IgD-negative memory B cell (primary cell): ENCODE measurements at regions not wholly inside any gene's neighbourhood (a gene's known extent, or its start where the extent isn't known, plus 50 kb on each side); places are given as distances from the start of the nearest gene placed in this dataset.
"Not testable (repeated sequence)": the region's sequence is repeated elsewhere in the genome, so short reads cannot be mapped to it uniquely, and the experiment has no call there.

Source experiments
- H3K27ac Mint-ChIP-seq, 3 donors: one replicate each; pipeline ENCODE4 v1.8.0; 2020 to 2022; ENCODE audit warnings: mild to moderate bottlenecking in 3 of 3, mixed read lengths in 3 of 3, moderate library complexity in 1 of 3
- H3K27me3 Mint-ChIP-seq: one replicate; pipeline ENCODE4 v1.8.0; 2021; ENCODE audit warnings: mixed read lengths
- H3K36me3 Mint-ChIP-seq: one replicate; pipeline ENCODE4 v1.8.0; 2020; ENCODE audit warnings: mild to moderate bottlenecking, mixed read lengths
- H3K4me1 Mint-ChIP-seq, 3 donors: one replicate each; pipeline ENCODE4 v1.8.0; 2020 to 2022; ENCODE audit warnings: mixed read lengths in 3 of 3, mild to moderate bottlenecking in 1 of 3
- H3K4me3 Mint-ChIP-seq, 4 donors: one replicate each; pipeline ENCODE4 v1.8.0; 2020 to 2022; ENCODE audit warnings: mild to moderate bottlenecking in 4 of 4, mixed read lengths in 4 of 4, moderate library complexity in 3 of 4
- H3K9me3 Mint-ChIP-seq, 3 donors: one replicate each; pipeline ENCODE4 v1.8.0; 2020 to 2021; ENCODE audit warnings: mixed read lengths in 3 of 3, mild to moderate bottlenecking in 1 of 3

- Mint-ChIP-seq H3K36me3 (no peaks in the 10 kb centered on the region), H3K4me3 (no peak overlapping the region), H3K27ac (no peak overlapping the region), H3K4me1 (no peaks in the 10 kb centered on the region), H3K9me3 (peaks cover 1 to 15% (median 2%) of the 10 kb centered on the region in 3 donors), H3K27me3 (no peaks in the 10 kb centered on the region)
Measured at GRCh38 chr9:102796244-102796643, 198.9 kb upstream of the CYLC2 start.

DNA sequence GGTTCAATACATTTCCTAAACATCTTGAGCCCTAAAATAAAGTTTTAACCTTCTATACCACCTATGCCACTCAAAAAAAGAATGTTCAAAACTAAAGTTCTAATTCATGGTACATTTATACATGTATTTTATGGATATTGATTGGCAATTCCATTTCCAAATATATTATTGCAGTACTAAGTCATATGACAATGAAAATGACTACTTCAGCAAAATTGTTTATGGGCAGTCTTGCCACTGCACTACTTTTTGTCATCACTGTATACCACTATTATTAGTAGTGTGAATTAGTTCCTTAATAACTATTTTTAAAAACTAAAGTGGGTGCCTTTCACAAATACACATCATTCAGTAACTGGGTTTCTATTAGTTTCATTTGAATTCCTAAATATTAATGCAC is 199.6 kb upstream of the CYLC2 start:
- Mint-ChIP-seq H3K27me3 (no peaks in the 10 kb centered on the region), H3K9me3 (peaks cover 1 to 15% (median 2%) of the 10 kb centered on the region in 3 donors), H3K4me1 (no peaks in the 10 kb centered on the region), H3K27ac (no peak overlapping the region), H3K4me3 (no peak overlapping the region), H3K36me3 (no peaks in the 10 kb centered on the region)

DNA sequence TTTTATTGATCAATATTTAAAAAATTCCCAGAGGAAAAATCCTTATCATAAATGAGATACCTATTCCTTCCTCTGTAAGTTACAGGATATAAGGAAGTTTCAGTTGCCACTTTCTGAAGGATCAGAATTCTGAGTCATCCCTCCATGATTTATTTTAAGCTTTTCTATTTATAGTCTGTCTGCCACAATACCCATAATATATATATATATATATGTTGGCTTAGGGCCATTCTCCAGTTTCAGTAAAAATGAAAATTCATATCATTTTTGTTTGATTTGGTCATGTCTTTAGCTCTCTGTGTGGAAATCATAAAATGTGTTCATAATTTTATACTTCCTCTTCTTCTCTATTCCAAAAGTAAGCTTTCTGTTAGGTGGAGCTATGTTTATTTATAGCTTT is 215.8 kb upstream of the CYLC2 start:
- peaks cover 3 to 7% (median 4%) of the 10 kb centered on the region in 3 donors for H3K9me3 Mint-ChIP-seq
- no peak overlapping the region for H3K4me3 Mint-ChIP-seq
- no peaks in the 10 kb centered on the region for H3K27me3 Mint-ChIP-seq

GRCh38 chr9:102778746-102779145 is 216.4 kb upstream of the CYLC2 start:
- H3K27ac Mint-ChIP-seq: no peak overlapping the region
- no peaks in the 10 kb centered on the region for H3K27me3 Mint-ChIP-seq
- H3K9me3 Mint-ChIP-seq: peaks cover 1 to 7% (median 4%) of the 10 kb centered on the region in 3 donors
- H3K36me3 Mint-ChIP-seq: peaks cover 2% of the 10 kb centered on the region
- no peak overlapping the region for H3K4me3 Mint-ChIP-seq
- H3K4me1 Mint-ChIP-seq: no peaks in the 10 kb centered on the region

More for the DNA sequence above, 215.8 kb upstream of the CYLC2 start:
- H3K36me3 Mint-ChIP-seq: peaks cover 2% of the 10 kb centered on the region
- no peaks in the 10 kb centered on the region for H3K4me1 Mint-ChIP-seq
- H3K27ac Mint-ChIP-seq: no peak overlapping the region

DNA sequence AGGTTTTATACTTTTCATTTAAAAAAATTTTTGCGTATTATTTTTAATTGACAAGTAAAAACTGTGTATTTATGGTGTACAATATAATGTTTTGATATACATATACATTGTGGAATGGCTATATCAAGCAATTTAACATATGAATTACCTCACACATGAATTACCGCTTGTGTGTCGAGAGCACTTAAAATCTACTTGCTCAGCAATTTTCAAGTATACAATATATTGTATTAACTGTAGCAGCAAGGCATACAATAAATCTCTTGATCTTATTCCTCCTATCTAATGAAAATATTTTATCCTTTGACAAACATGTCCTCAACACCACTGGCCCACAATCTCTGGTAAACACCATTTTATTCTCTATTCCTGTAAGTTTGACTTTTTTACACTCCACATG is 224.4 kb upstream of the CYLC2 start:
- no peak overlapping the region for H3K27ac Mint-ChIP-seq
- peaks cover 2% of the 10 kb centered on the region for H3K36me3 Mint-ChIP-seq
- no peaks in the 10 kb centered on the region for H3K27me3 Mint-ChIP-seq
- no peaks in the 10 kb centered on the region for H3K4me1 Mint-ChIP-seq
- no peak overlapping the region for H3K4me3 Mint-ChIP-seq
- H3K9me3 Mint-ChIP-seq: peaks cover 1 to 11% (median 5%) of the 10 kb centered on the region in 3 donors

DNA sequence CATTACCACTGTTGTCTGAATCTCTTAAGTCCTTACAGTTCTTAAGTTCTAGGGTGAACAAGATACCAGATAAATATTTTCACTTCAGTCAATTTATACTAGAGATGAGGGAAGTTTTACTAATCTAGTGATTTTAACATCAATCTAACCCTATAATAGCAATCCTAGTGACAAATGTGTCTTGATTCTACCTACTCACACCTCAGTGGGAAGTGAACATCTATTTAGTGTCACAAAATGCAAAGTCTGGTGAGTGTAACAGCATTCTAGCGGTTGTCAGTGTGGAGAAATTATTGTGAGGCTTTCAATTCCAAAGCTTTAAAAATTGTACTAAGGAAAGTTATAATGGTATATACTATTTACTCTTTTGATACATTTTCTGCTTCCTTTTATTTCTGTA is 225.8 kb upstream of the CYLC2 start:
- Mint-ChIP-seq H3K4me3 (no peak overlapping the region), H3K27ac (no peak overlapping the region), H3K27me3 (no peaks in the 10 kb centered on the region), H3K36me3 (no peaks in the 10 kb centered on the region), H3K9me3 (peaks cover 0 to 13% (median 5%) of the 10 kb centered on the region in 3 donors), H3K4me1 (no peaks in the 10 kb centered on the region)

DNA sequence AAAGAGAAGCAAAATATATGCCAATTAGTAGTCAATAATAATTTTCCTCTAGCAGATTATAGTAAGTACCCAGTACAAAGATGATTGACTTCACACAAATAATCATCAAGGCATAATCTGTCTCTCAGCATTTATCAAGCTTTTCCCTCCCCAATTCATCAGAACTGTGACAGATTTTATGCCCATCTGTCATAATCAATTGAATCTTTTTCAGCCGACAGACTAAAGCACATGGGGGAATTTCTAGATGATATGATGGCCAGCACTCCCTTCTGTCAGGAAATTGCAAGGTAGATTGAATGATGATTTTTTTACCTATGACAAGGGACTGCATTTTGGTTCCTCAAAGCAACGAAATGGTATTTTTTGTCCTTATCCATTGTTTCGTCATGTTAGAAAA is 227.1 kb upstream of the CYLC2 start:
- H3K4me3 Mint-ChIP-seq: no peak overlapping the region
- no peaks in the 10 kb centered on the region for H3K27me3 Mint-ChIP-seq
- no peaks in the 10 kb centered on the region for H3K4me1 Mint-ChIP-seq
- no peak overlapping the region for H3K27ac Mint-ChIP-seq
- no peaks in the 10 kb centered on the region for H3K36me3 Mint-ChIP-seq
- H3K9me3 Mint-ChIP-seq: peaks cover 0 to 18% (median 8%) of the 10 kb centered on the region in 3 donors

DNA sequence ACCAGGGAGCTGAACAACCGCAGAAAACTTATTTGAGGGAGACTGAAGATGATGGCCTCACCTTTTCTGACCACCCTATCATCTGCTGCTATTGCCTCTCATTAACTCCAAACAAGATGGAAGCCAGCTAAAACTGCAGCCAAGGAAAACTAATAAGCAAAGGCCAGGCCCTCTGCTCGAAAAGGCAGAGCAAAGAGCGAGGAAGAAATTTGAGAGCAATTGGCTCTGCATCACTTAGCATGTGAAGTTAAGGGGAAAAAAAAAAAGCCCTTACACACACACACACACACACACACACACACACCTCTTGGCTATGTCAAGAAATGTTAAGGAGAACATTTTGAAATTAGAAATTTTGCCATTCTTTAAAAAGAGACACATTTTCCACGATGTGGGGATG is 228.1 kb upstream of the CYLC2 start:
- no peaks in the 10 kb centered on the region for H3K27me3 Mint-ChIP-seq

DNA sequence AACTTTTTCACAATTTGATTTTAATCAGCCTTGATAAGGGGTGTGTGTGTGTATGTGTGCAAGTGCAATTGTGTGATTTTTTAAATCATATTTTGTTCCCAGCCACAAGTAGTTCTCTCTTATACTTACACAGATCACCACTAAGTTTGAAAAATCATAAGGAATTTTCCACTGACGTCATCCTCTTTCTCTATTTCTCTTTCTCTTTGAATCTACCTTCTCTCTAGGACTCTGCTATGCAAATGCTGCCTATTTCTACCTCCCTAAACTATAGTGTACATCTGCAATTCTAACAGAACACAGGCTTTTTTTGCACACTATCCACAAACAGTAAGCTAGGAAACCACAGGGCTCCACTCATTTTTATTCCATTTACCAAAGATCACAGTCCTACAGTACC is 254.6 kb upstream of the CYLC2 start:
- no peaks in the 10 kb centered on the region for H3K4me1 Mint-ChIP-seq
- no peak overlapping the region for H3K4me3 Mint-ChIP-seq
- no peaks in the 10 kb centered on the region for H3K27me3 Mint-ChIP-seq
- H3K9me3 Mint-ChIP-seq: peaks cover 1 to 10% (median 2%) of the 10 kb centered on the region in 3 donors
- H3K27ac Mint-ChIP-seq: no peak overlapping the region
- no peaks in the 10 kb centered on the region for H3K36me3 Mint-ChIP-seq

More for the DNA sequence above, 228.1 kb upstream of the CYLC2 start:
- Mint-ChIP-seq H3K9me3 (peaks cover 0 to 17% (median 6%) of the 10 kb centered on the region in 3 donors), H3K4me3 (no peak overlapping the region), H3K4me1 (no peaks in the 10 kb centered on the region), H3K27ac (no peak overlapping the region), H3K36me3 (no peaks in the 10 kb centered on the region)

DNA sequence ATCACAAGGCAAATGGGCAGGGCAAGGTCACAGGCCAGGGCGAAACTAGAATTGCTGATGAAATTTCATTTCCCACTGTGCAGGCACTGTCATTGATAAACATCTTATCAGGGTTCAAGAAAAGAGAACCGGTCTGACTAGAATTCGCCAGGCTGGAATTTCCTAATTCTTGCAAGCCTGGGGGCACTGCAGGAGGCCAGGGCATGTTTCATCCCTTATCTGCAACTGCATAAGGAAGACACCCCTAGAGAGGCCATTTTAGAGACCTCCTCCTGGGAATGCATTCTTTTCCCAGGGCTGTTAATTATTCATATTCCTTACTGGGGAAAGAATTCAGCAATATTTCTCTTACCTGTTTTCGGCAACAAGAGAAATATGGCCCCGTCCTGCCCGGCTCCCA is 266.2 kb upstream of the CYLC2 start:
- no peaks in the 10 kb centered on the region for H3K27me3 Mint-ChIP-seq
- H3K4me1 Mint-ChIP-seq: no peaks in the 10 kb centered on the region
- no peak overlapping the region for H3K27ac Mint-ChIP-seq
- no peak overlapping the region for H3K4me3 Mint-ChIP-seq
- H3K36me3 Mint-ChIP-seq: no peaks in the 10 kb centered on the region
- H3K9me3 Mint-ChIP-seq: peaks cover 7 to 19% (median 7%) of the 10 kb centered on the region in 3 donors

DNA sequence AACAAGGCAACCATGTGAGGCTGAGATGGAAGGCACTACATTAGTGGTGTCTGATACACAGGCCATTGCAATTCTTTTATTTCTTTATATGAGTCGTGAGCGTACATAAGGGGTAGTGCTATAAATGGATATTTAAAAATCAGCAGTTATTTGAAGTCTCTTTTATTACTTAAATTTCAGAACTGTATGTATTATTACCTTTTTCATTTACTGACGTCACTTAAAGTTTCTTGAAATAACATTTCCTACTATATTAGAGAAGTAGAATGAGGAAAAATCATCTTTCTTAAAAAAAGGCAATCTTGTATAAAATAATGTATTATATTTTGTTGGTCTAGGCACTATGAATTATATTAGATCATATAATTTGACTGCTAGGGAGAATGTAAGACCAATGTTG is 280.9 kb upstream of the CYLC2 start:
- Mint-ChIP-seq H3K4me1 (no peaks in the 10 kb centered on the region), H3K27ac (no peak overlapping the region), H3K9me3 (peaks cover 0 to 5% (median 3%) of the 10 kb centered on the region in 3 donors), H3K4me3 (no peak overlapping the region), H3K27me3 (no peaks in the 10 kb centered on the region), H3K36me3 (no peaks in the 10 kb centered on the region)

- H3K27me3 Mint-ChIP-seq, H3K4me3 Mint-ChIP-seq, H3K9me3 Mint-ChIP-seq: not testable (repeated sequence)
Measured at GRCh38 chr9:102712910-102713309, 282.2 kb upstream of the CYLC2 start.

GRCh38 chr9:102700936-102701335 is 294.2 kb upstream of the CYLC2 start:
- Mint-ChIP-seq H3K4me3 (no peak overlapping the region), H3K27ac (no peak overlapping the region), H3K9me3 (peaks cover 4 to 12% (median 4%) of the 10 kb centered on the region in 3 donors), H3K4me1 (no peaks in the 10 kb centered on the region), H3K27me3 (no peaks in the 10 kb centered on the region), H3K36me3 (peaks cover 2% of the 10 kb centered on the region)

More at GRCh38 chr9:102712910-102713309, 282.2 kb upstream of the CYLC2 start:
- not testable (repeated sequence) for H3K36me3 Mint-ChIP-seq, H3K4me1 Mint-ChIP-seq, H3K27ac Mint-ChIP-seq

DNA sequence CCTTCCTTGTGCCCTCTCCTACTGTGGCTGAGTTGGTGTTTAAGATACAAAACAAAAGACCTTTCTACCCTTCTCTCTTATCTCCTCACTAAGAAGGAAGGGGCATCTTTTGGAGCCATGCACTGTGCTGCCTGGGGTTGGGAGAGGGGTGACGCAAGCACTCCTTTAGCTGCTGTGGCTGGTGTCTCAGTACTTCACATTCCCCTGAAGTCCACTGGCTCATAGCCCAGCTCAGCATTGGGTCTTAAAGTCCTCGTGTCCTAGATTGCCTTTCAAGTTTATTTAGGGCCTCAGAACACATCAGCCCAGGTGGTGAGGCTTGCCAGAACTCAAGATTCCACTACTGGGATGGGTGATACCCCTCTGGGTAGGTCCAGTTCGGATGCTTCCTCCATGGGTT is 325.9 kb upstream of the CYLC2 start:
- H3K4me3 Mint-ChIP-seq: no peak overlapping the region
- peaks cover 0 to 5% (median 0%) of the 10 kb centered on the region in 3 donors for H3K9me3 Mint-ChIP-seq
- no peaks in the 10 kb centered on the region for H3K4me1 Mint-ChIP-seq
- no peaks in the 10 kb centered on the region for H3K36me3 Mint-ChIP-seq
- no peaks in the 10 kb centered on the region for H3K27me3 Mint-ChIP-seq
- H3K27ac Mint-ChIP-seq: no peak overlapping the region

- H3K27me3 Mint-ChIP-seq: no peaks in the 10 kb centered on the region
Measured at GRCh38 chr9:102652471-102652870, 342.7 kb upstream of the CYLC2 start.

GRCh38 chr9:102650896-102651295 is 344.2 kb upstream of the CYLC2 start:
- no peaks in the 10 kb centered on the region for H3K4me1 Mint-ChIP-seq
- H3K36me3 Mint-ChIP-seq: no peaks in the 10 kb centered on the region
- H3K9me3 Mint-ChIP-seq: peaks cover 2 to 7% (median 4%) of the 10 kb centered on the region in 3 donors

More at GRCh38 chr9:102652471-102652870, 342.7 kb upstream of the CYLC2 start:
- Mint-ChIP-seq H3K36me3 (no peaks in the 10 kb centered on the region), H3K9me3 (peaks cover 2 to 7% (median 4%) of the 10 kb centered on the region in 3 donors), H3K27ac (no peak overlapping the region), H3K4me1 (no peaks in the 10 kb centered on the region), H3K4me3 (no peak overlapping the region)

GRCh38 chr9:102642651-102643050 is 352.5 kb upstream of the CYLC2 start:
- Mint-ChIP-seq H3K36me3 (peaks cover 1% of the 10 kb centered on the region), H3K9me3 (peaks cover 0 to 2% (median 0%) of the 10 kb centered on the region in 3 donors)

More at GRCh38 chr9:102650896-102651295, 344.2 kb upstream of the CYLC2 start:
- H3K27ac Mint-ChIP-seq: no peak overlapping the region
- H3K27me3 Mint-ChIP-seq: no peaks in the 10 kb centered on the region
- H3K4me3 Mint-ChIP-seq: no peak overlapping the region

More at GRCh38 chr9:102642651-102643050, 352.5 kb upstream of the CYLC2 start:
- no peak overlapping the region for H3K27ac Mint-ChIP-seq
- H3K4me3 Mint-ChIP-seq: no peak overlapping the region
- no peaks in the 10 kb centered on the region for H3K27me3 Mint-ChIP-seq
- H3K4me1 Mint-ChIP-seq: no peaks in the 10 kb centered on the region
